HAP-1 (cell line): ENCODE measurements at regions not wholly inside any gene's neighbourhood (a gene's known extent, or its start where the extent isn't known, plus 50 kb on each side); places are given as distances from the start of the nearest gene placed in this dataset.

Experiments
- DNase-seq, 2 experiments: peaks; one replicate each; pipeline ENCODE4 v3.0.0-alpha.2; 2016 to 2020; ENCODE audit warnings: low spot score in 2 of 2
- H3K27me3 ChIP-seq: fragments of 250-450 bp; sonication (Bioruptor Pico); 2 replicates; pipeline ENCODE4 v1.5.1; 2020; ENCODE audit warnings: low read depth, mild to moderate bottlenecking, moderate library complexity
- H3K36me3 ChIP-seq: fragments of 250-450 bp; sonication (Bioruptor Pico); replicated peaks from 2 replicates; pipeline ENCODE4 v1.5.1; 2020; ENCODE audit warnings: mild to moderate bottlenecking
- H3K4me1 ChIP-seq: fragments of 250-450 bp; sonication (Bioruptor Pico); 2 replicates; pipeline ENCODE4 v1.5.1; 2020; ENCODE audit warnings: mild to moderate bottlenecking
- H3K4me3 ChIP-seq: fragments of 250-450 bp; sonication (Bioruptor Pico); 2 replicates; pipeline ENCODE4 v1.5.1; 2020; ENCODE audit warnings: mild to moderate bottlenecking, moderate library complexity
- H3K9me3 ChIP-seq: fragments of 250-450 bp; sonication (Bioruptor Pico); 2 replicates; pipeline ENCODE4 v1.5.1; 2020; ENCODE audit warnings: mild to moderate bottlenecking, moderate library complexity
- in situ Hi-C: fragments of 300-500 bp; cut with MboI; formaldehyde crosslinking; loops from 3 replicates; pipeline ENCODE4 v1.14.3; 2020; ENCODE audit warnings: low sequenced_read_pairs, inconsistent platforms, mixed read lengths

- Histone ChIP-seq H3K27me3 (peaks cover 3% of the 10 kb centered on the region; the same call in 1 of the 2 replicates), H3K4me3 (no peak overlapping the region), H3K36me3 (no peaks in the 10 kb centered on the region), H3K9me3 (no peaks in the 10 kb centered on the region), H3K4me1 (no peaks in the 10 kb centered on the region)
- DNase-seq = no peak
- in situ Hi-C loops = no loop called here
Observed at GRCh38 chr1:42043811-42044210, 109.4 kb upstream of the GUCA2B start.

GRCh38 chr1:42043182-42043581, 110.0 kb upstream of the GUCA2B start:
- in situ Hi-C loops = no loop called here
- Histone ChIP-seq H3K36me3 (no peaks in the 10 kb centered on the region), H3K9me3 (no peaks in the 10 kb centered on the region), H3K27me3 (peaks cover 2% of the 10 kb centered on the region; the same call in 1 of the 2 replicates), H3K4me1 (no peaks in the 10 kb centered on the region), H3K4me3 (no peak overlapping the region)
- no peak for DNase-seq

- H3K4me1 ChIP-seq = no peaks in the 10 kb centered on the region
- no peak overlapping the region for H3K4me3 ChIP-seq
- no peaks in the 10 kb centered on the region for H3K36me3 ChIP-seq
- no peaks in the 10 kb centered on the region for H3K9me3 ChIP-seq
- in situ Hi-C loops = no loop called here
- H3K27me3 ChIP-seq = no peaks in the 10 kb centered on the region
- no peak for DNase-seq
Observed at GRCh38 chr1:42041031-42041430, 112.2 kb upstream of the GUCA2B start.

- Histone ChIP-seq H3K4me1 (no peaks in the 10 kb centered on the region), H3K36me3 (no peaks in the 10 kb centered on the region), H3K27me3 (peaks cover under 1% of the 10 kb centered on the region; the same call in 1 of the 2 replicates), H3K9me3 (no peaks in the 10 kb centered on the region), H3K4me3 (no peak overlapping the region)
- in situ Hi-C loops = no loop called here
- no peak for DNase-seq
Observed at GRCh38 chr1:42040159-42040558, 113.1 kb upstream of the GUCA2B start.

GRCh38 chr1:42038261-42038660, 114.9 kb upstream of the GUCA2B start:
- Histone ChIP-seq H3K4me3 (no peak overlapping the region), H3K4me1 (no peaks in the 10 kb centered on the region), H3K9me3 (no peaks in the 10 kb centered on the region), H3K36me3 (no peaks in the 10 kb centered on the region), H3K27me3 (peaks cover 11% of the 10 kb centered on the region)
- no peak for DNase-seq
- in situ Hi-C loops = no loop called here

- peaks cover 11% of the 10 kb centered on the region for H3K27me3 ChIP-seq
- in situ Hi-C loops = no loop called here
Observed at GRCh38 chr1:42037586-42037985, 115.6 kb upstream of the GUCA2B start.

GRCh38 chr1:42037161-42037560, 116.0 kb upstream of the GUCA2B start:
- in situ Hi-C loops = no loop called here
- H3K4me3 ChIP-seq = no peak overlapping the region
- no peaks in the 10 kb centered on the region for H3K4me1 ChIP-seq
- H3K9me3 ChIP-seq = no peaks in the 10 kb centered on the region
- no peak for DNase-seq
- no peaks in the 10 kb centered on the region for H3K36me3 ChIP-seq
- H3K27me3 ChIP-seq = peaks cover 11% of the 10 kb centered on the region

More at GRCh38 chr1:42037586-42037985, 115.6 kb upstream of the GUCA2B start:
- Histone ChIP-seq H3K4me1 (no peaks in the 10 kb centered on the region), H3K4me3 (no peak overlapping the region), H3K36me3 (no peaks in the 10 kb centered on the region), H3K9me3 (no peaks in the 10 kb centered on the region)
- DNase-seq = no peak

GRCh38 chr1:42035830-42036604, 117.2 kb upstream of the GUCA2B start:
- in situ Hi-C loops = no loop called here
- H3K9me3 ChIP-seq = no peaks in the 10 kb centered on the region
- DNase-seq = peak; percentile 84 to 98
- peaks cover 11% of the 10 kb centered on the region for H3K27me3 ChIP-seq
- no peaks in the 10 kb centered on the region for H3K36me3 ChIP-seq
- H3K4me1 ChIP-seq = no peaks in the 10 kb centered on the region
- peak overlapping the region; percentile 38 for H3K4me3 ChIP-seq

- no peaks in the 10 kb centered on the region for H3K4me1 ChIP-seq
- peak overlapping the region; percentile 63 for H3K4me3 ChIP-seq
- H3K36me3 ChIP-seq = no peaks in the 10 kb centered on the region
- peaks cover 11% of the 10 kb centered on the region for H3K27me3 ChIP-seq
- peak; percentile 32 to 50 for DNase-seq
- in situ Hi-C loops = no loop called here
- no peaks in the 10 kb centered on the region for H3K9me3 ChIP-seq
Observed at GRCh38 chr1:42035205-42035829, 116.6 kb upstream of the HIVEP3 start.

GRCh38 chr1:42034426-42034825, 115.7 kb upstream of the HIVEP3 start:
- Histone ChIP-seq H3K9me3 (no peaks in the 10 kb centered on the region), H3K27me3 (peaks cover 11% of the 10 kb centered on the region), H3K4me1 (no peaks in the 10 kb centered on the region), H3K4me3 (no peak overlapping the region), H3K36me3 (no peaks in the 10 kb centered on the region)
- DNase-seq = no peak
- in situ Hi-C loops = no loop called here

- peaks cover 11% of the 10 kb centered on the region for H3K27me3 ChIP-seq
- in situ Hi-C loops = no loop called here
- H3K9me3 ChIP-seq = no peaks in the 10 kb centered on the region
- no peak overlapping the region for H3K4me3 ChIP-seq
- H3K4me1 ChIP-seq = no peaks in the 10 kb centered on the region
- DNase-seq = no peak
- no peaks in the 10 kb centered on the region for H3K36me3 ChIP-seq
Observed at GRCh38 chr1:42033629-42034028, 114.9 kb upstream of the HIVEP3 start.

- Histone ChIP-seq H3K4me3 (no peak overlapping the region), H3K36me3 (no peaks in the 10 kb centered on the region), H3K27me3 (peaks cover 3% of the 10 kb centered on the region; the same call in 1 of the 2 replicates), H3K9me3 (no peaks in the 10 kb centered on the region), H3K4me1 (no peaks in the 10 kb centered on the region)
- DNase-seq = no peak
- in situ Hi-C loops = no loop called here
Observed at GRCh38 chr1:42017730-42018129, 99.0 kb upstream of the HIVEP3 start.

GRCh38 chr1:42017259-42017658, 98.5 kb upstream of the HIVEP3 start:
- DNase-seq = no peak
- H3K4me1 ChIP-seq = no peaks in the 10 kb centered on the region
- peaks cover 3% of the 10 kb centered on the region; the same call in 1 of the 2 replicates for H3K27me3 ChIP-seq
- H3K4me3 ChIP-seq = no peak overlapping the region
- H3K36me3 ChIP-seq = no peaks in the 10 kb centered on the region
- H3K9me3 ChIP-seq = no peaks in the 10 kb centered on the region
- in situ Hi-C loops = no loop called here

- in situ Hi-C loops = no loop called here
- Histone ChIP-seq H3K4me1 (no peaks in the 10 kb centered on the region), H3K36me3 (no peaks in the 10 kb centered on the region)
Observed at GRCh38 chr1:42014823-42015222, 96.1 kb upstream of the HIVEP3 start.

More at GRCh38 chr1:42014823-42015222, 96.1 kb upstream of the HIVEP3 start:
- Histone ChIP-seq H3K27me3 (peaks cover 4% of the 10 kb centered on the region; the same call in 1 of the 2 replicates), H3K9me3 (no peaks in the 10 kb centered on the region), H3K4me3 (no peak overlapping the region)
- no peak for DNase-seq
